ENCODE measurements at regions not wholly inside any gene's neighbourhood (a gene's known extent, or its start where the extent isn't known, plus 50 kb on each side); places are given as distances from the start of the nearest gene placed in this dataset.
"Not testable (repeated sequence)": the region's sequence is repeated elsewhere in the genome, so short reads cannot be mapped to it uniquely, and the experiment has no call there.

GRCh38 chr2:167809799-167810198 is 437.6 kb downstream of the STK39 start:
- TF ChIP-seq CTCF, POLR2A (IDR thresholded peaks at IDR 0.05): not testable (repeated sequence)

All from lower leg skin (tissue), 3 donors.